VCaP (cell line): ENCODE measurements at regions not wholly inside any gene's neighbourhood (a gene's known extent, or its start where the extent isn't known, plus 50 kb on each side); places are given as distances from the start of the nearest gene placed in this dataset.

Source experiments
- H3K27ac ChIP-seq: fragments of 450-650 bp; 2 replicates; pipeline ENCODE4 v1.5.1; 2017
- TF ChIP-seq, protein P1 (sequence below): fragments of 450-650 bp; conservative IDR thresholded peaks from 2 replicates; pipeline ENCODE4 v1.5.1; 2017; ENCODE audit warnings: mild to moderate bottlenecking, moderate library complexity

DNA sequence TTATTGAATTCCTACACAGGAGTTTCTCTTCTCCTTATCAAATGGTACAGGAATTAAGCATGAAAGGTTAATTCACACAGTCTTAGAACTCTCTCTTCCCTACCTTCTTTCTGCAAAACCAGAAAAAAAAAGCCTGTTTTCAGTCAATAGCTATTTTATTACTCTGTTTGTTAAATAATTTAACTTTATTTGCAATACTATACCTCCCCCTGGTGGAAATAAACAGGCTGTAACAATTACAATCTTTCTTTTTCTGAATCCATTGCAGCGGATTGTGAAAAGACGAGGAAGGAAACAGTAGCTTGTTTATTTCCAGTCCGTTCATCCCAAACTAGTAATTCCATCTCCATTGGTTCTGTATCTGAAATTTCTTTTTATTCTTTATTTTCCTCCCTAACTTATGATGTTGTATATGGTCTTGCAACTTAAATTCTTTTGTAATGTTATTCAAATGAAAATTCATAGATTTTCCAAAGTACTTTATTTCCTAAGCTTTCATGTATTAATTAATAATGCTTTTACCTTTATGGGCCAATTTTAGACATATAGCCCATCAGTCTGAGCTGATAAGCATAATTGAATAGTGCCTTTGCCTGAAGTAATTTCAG is 165.2 kb downstream of the SH3BP4 start:
- TF ChIP-seq, protein P1, sequence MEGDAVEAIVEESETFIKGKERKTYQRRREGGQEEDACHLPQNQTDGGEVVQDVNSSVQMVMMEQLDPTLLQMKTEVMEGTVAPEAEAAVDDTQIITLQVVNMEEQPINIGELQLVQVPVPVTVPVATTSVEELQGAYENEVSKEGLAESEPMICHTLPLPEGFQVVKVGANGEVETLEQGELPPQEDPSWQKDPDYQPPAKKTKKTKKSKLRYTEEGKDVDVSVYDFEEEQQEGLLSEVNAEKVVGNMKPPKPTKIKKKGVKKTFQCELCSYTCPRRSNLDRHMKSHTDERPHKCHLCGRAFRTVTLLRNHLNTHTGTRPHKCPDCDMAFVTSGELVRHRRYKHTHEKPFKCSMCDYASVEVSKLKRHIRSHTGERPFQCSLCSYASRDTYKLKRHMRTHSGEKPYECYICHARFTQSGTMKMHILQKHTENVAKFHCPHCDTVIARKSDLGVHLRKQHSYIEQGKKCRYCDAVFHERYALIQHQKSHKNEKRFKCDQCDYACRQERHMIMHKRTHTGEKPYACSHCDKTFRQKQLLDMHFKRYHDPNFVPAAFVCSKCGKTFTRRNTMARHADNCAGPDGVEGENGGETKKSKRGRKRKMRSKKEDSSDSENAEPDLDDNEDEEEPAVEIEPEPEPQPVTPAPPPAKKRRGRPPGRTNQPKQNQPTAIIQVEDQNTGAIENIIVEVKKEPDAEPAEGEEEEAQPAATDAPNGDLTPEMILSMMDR, result peak; percentile 74
- no peak overlapping the region for H3K27ac ChIP-seq

DNA sequence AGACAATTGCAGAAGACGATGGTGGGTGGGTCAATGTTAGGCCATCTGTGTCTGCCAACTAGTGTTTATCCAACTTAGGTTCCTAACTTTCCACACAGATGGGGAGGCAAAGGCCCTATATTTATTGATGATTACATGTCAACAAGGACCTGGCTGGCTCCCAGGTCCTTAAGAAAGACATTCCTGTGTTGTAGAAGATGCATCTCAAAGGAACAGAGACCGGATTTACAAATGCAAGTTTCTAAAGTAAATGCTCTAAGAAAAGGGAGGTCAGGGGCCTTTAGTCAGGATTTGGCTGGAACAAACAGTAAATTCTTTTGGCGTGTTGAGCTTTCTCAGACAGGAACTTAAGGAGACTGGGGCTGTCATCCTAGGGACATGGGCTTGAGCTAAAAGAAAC is 175.0 kb downstream of the SH3BP4 start:
- H3K27ac ChIP-seq, result no peak overlapping the region
- TF ChIP-seq, protein P1, result no peak

DNA sequence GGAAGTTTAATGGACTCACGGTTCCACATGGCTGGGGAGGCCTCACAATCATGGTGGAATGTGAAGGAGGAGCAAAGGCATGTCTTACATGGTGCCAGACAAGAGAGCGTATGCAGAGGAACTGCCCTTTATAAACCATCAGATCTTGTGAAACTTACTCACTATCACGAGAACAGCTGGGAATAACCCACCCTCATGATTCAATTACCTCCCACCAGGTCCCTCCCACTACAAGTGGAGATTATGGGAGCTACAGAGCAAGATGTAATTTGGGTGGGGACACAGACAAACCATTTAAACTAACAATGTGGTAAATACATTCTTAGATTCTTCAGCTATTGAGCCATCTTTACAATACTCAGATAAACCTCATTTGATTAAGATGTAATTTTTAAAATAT is 176.1 kb downstream of the SH3BP4 start:
- TF ChIP-seq, protein P1, result no peak
- no peak overlapping the region for H3K27ac ChIP-seq

DNA sequence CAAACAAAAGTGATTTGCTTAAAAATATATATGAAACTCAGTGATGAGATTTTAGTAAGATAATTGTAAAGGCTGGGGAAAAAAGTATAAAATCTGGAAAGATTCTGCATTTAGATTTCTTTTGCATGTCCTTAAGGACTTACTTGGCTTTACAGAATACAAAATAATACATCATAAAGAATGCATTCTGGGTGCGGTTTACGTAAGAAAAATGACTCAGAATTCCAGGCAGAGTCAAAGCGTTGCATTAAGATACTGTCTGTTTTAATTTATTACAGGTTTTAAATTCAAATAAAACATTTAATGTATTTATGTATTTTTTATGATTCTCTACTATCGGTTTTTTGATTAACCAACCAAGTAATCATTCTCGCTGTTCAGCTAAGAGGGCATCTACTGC is 178.0 kb downstream of the SH3BP4 start:
- H3K27ac ChIP-seq, result no peak overlapping the region
- TF ChIP-seq, protein P1, result no peak

DNA sequence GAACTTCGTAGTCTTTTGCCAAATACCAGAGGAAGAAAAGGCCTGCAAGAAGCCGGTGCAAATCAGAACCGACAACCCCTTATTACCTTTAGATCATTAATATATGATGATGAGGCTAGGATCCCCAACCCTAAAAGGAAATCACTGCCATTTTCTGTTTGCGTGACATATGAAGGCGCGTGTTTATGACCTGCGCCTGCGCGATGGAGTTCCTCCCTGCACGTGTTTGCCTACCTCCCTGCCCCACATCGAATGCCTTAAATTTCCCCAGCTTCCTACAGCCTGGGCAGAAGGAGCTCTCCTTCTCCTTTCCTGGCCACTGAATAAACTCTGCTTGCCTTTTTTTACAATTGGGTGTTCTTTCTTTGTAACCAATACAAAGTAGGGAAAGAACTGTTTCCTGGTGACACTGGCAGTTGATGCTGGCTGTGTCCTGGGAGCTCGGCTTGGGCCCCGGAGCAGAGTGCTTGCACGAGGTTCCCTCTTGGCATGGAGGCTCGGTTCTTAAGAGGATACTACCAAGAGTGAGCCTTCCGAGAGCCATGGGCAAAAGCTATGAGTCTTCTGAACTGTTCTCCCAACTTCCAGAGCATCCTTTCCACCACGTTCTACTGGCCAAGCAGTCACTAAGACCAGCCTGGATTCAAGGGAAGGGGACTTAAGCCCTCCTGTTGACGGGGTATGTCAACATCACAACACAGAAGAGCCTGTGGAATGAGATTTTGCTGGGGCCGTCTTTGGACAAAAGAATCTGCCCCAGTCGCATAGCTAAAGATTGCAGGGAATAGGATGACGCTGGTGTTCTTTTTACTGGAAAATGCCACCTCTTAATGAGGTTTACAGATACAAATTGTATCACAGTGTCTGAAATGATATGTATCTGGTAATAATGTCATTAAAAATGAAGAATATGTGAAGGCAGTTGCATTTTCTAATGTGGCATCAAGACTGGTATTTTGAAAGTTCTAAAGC is 179.8 kb downstream of the SH3BP4 start:
- TF ChIP-seq, protein P1, result no peak
- no peak overlapping the region for H3K27ac ChIP-seq

DNA sequence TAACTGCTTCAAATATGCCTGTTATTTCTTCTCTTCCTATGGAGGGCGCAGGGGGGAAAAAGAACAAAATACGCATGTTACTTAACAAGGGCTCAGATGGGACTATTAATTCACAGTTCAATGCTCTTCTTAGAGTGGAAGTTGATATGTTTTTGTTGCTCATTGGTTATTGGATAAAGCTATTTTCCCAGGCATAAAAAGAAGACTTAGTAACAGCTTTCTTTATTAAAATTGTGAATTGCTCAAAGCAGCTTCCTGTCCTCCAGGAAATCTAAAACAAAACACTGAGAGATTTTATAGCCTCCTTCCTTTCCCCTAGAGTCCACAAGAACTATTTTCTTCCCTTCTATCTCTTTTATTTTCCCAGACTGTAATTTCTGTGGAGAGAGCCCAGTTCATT is 180.8 kb downstream of the SH3BP4 start:
- TF ChIP-seq, protein P1, result no peak
- H3K27ac ChIP-seq, result no peak overlapping the region

DNA sequence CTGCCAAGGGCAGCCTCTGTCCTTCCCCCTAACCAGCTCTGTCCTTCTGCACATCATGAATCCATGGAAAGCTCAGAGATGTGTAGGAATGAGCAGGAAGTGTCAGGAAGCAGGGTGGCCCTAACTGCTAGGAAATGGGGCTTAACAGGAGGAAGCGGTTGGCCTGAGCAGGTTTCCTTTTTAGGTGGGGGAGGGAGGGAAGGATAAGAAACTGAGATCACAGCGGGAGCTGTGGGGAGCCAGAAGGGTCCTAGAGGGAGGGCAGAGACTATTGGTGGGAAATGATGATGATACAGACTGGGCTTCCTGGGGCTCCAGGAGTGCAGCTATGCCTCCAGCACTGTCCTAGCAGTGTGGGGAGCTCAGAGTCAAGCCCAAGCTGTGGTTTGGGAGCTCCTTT is 182.0 kb downstream of the SH3BP4 start:
- TF ChIP-seq, protein P1, result no peak
- no peak overlapping the region for H3K27ac ChIP-seq
